ENCODE measurements at regions not wholly inside any gene's neighbourhood (a gene's known extent, or its start where the extent isn't known, plus 50 kb on each side); places are given as distances from the start of the nearest gene placed in this dataset.

- no peak for TF ChIP-seq POLR2A (IDR thresholded peaks at IDR 0.05)
- no peak for TF ChIP-seq POLR2AphosphoS5 (IDR thresholded peaks at IDR 0.05)
- TF ChIP-seq CTCF (IDR thresholded peaks at IDR 0.05) = no peak
- TF ChIP-seq EP300 (IDR thresholded peaks at IDR 0.05) = no peak
Measured at GRCh38 chr3:148203297-148204010, 494.2 kb upstream of the AGTR1 start.

All from gastroesophageal sphincter (tissue), 3 donors.